Right atrium auricular region (tissue), 2 donors: ENCODE measurements at regions not wholly inside any gene's neighbourhood (a gene's known extent, or its start where the extent isn't known, plus 50 kb on each side); places are given as distances from the start of the nearest gene placed in this dataset.

Experiments used
- DNase-seq: peaks from one replicate; pipeline ENCODE4 v3.0.0-alpha.2; 2019; ENCODE audit warnings: low spot score
- H3K27ac ChIP-seq, 2 donors: fragments of 200-600 bp; sonication (generic); 1 replicate in 1 of 2; 2 replicates in 1 of 2; pipeline ENCODE4 v1.5.1; 2016 to 2019
- H3K27me3 ChIP-seq, 2 donors: fragments of 200-600 bp; sonication (generic); one replicate each; pipeline versions ENCODE4 v1.5.1 to v1.6.0; 2017 to 2019
- H3K36me3 ChIP-seq: fragments of 200-600 bp; sonication (generic); one replicate; pipeline ENCODE4 v1.5.1; 2016
- H3K4me1 ChIP-seq, 2 donors: fragments of 200-600 bp; sonication (generic); one replicate each; pipeline versions ENCODE4 v1.5.1 to v1.6.0; 2017 to 2019
- H3K4me3 ChIP-seq, 2 donors: fragments of 200-600 bp; sonication (generic); 1 replicate in 1 of 2; 2 replicates in 1 of 2; pipeline ENCODE4 v1.5.1; 2017 to 2019; ENCODE audit warnings: mild to moderate bottlenecking in 1 of 2, moderate library complexity in 1 of 2
- H3K9me3 ChIP-seq, 2 donors: fragments of 200-600 bp; sonication (generic); one replicate each; pipeline ENCODE4 v1.5.1; 2019
- TF ChIP-seq, protein P1 (sequence below), 2 donors: fragments of 200-600 bp; sonication (generic); IDR thresholded peaks; one replicate each; pipeline ENCODE4 v1.5.1; 2019; ENCODE audit warnings: antibody characterized with exemption in 2 of 2

DNA sequence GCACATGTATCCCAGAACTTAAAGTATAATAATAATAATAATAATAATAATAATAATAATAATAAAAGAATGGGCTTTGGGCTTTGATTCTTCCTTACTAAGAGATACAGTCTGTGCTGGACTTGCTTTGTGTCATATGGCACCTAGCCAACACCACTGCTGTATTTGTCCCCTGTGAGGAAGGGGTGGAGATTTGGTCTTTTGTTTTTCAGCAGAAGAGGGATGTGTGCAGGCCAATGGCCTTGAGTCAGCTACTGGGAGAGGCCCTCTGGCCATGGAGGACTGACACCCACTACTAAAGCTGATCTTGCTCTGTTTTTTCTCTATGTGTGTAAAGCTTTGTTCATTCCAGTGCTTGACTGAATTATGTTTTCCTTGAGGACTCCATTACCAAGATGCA, 573.0 kb upstream of the PCDH15 start:
- Histone ChIP-seq H3K4me1 (no peaks in the 10 kb centered on the region), H3K36me3 (no peaks in the 10 kb centered on the region), H3K4me3 (no peak overlapping the region), H3K9me3 (no peaks in the 10 kb centered on the region), H3K27ac (no peak overlapping the region), H3K27me3 (no peaks in the 10 kb centered on the region)
- no peak for DNase-seq
- TF ChIP-seq, protein P1, sequence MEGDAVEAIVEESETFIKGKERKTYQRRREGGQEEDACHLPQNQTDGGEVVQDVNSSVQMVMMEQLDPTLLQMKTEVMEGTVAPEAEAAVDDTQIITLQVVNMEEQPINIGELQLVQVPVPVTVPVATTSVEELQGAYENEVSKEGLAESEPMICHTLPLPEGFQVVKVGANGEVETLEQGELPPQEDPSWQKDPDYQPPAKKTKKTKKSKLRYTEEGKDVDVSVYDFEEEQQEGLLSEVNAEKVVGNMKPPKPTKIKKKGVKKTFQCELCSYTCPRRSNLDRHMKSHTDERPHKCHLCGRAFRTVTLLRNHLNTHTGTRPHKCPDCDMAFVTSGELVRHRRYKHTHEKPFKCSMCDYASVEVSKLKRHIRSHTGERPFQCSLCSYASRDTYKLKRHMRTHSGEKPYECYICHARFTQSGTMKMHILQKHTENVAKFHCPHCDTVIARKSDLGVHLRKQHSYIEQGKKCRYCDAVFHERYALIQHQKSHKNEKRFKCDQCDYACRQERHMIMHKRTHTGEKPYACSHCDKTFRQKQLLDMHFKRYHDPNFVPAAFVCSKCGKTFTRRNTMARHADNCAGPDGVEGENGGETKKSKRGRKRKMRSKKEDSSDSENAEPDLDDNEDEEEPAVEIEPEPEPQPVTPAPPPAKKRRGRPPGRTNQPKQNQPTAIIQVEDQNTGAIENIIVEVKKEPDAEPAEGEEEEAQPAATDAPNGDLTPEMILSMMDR (IDR thresholded peaks at IDR 0.05), result no peak

DNA sequence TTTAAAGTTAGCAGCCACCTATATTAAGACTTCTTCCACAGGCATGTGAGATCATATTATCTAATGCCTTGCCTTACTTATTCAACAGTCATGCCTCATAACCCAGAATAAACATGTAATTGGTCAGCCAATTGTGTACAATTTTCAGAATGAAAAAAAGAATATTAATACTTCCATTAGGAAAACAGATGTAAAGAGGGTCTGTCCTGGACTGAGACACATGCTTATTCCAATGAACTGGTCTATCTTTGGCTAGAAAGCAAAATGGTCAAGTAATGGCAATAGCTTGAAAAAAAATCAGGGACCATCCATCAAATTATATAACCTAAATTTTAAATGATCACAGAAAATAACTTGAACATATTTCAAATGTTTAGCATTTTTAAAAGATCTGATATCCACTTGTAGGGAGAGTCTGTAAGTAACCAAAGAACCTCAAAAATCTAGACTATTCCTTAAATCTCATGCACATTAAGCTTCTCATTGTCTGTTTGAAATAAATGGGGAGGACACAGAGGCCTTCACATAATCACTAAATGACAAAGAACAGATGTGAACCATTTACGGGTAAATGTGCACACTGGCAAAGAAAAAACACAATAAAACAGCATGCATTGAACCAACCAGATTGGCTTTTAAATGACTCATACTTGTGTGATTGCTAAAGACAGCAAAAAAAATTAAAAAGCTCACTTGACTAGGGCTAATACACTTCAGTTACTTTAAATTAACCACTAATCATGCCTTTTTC, 568.8 kb upstream of the PCDH15 start:
- no peaks in the 10 kb centered on the region for H3K36me3 ChIP-seq
- TF ChIP-seq, protein P1 (IDR thresholded peaks at IDR 0.05), result no peak
- H3K27me3 ChIP-seq, result no peaks in the 10 kb centered on the region
- DNase-seq, result no peak
- H3K9me3 ChIP-seq, result no peaks in the 10 kb centered on the region
- H3K27ac ChIP-seq, result no peak overlapping the region
- H3K4me3 ChIP-seq, result no peak overlapping the region
- H3K4me1 ChIP-seq, result no peaks in the 10 kb centered on the region

DNA sequence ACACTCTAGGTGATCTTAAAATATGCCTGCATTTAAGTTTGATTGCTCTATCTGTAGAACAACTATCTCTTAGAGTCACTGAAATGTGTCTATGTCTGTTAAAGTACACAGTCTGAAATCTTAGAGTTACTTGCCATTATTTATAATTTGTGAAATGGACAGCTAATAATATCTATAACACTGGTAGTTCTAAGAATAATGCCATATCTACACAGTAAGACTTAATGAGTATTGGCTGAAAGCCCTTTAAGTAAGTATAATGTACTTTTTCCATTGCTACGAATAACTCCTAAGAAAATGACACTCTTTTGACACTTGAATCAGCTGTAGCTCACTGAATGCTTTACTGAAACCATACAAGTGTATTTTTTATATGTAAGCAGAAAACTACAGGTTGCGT, 567.4 kb upstream of the PCDH15 start:
- Histone ChIP-seq H3K36me3 (no peaks in the 10 kb centered on the region), H3K27ac (no peak overlapping the region), H3K27me3 (no peaks in the 10 kb centered on the region), H3K4me3 (no peak overlapping the region), H3K9me3 (no peaks in the 10 kb centered on the region), H3K4me1 (no peaks in the 10 kb centered on the region)
- DNase-seq, result no peak
- TF ChIP-seq, protein P1 (IDR thresholded peaks at IDR 0.05), result no peak

DNA sequence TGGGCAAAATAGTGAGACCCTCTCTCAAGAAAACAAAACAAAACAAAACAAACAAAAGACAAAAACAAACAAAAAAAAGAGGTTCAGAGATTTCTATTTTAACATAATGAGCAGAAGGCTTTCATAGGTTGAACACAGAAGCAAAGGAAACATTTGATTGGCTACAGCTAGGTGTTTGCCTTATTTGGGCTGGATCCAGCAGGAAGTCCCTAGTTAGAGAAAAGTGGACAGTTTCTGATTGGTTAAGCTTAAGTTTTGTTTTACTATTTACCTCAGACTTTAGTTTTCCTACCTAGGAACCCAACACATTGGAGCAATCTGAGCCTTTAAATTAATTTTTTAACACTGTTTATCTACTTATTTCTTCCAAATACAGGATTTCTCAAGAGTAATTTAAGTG, 566.5 kb upstream of the PCDH15 start:
- TF ChIP-seq, protein P1 (IDR thresholded peaks at IDR 0.05), result no peak
- Histone ChIP-seq H3K4me3 (no peak overlapping the region), H3K27ac (no peak overlapping the region), H3K36me3 (no peaks in the 10 kb centered on the region), H3K4me1 (no peaks in the 10 kb centered on the region), H3K27me3 (no peaks in the 10 kb centered on the region), H3K9me3 (no peaks in the 10 kb centered on the region)
- DNase-seq, result no peak

DNA sequence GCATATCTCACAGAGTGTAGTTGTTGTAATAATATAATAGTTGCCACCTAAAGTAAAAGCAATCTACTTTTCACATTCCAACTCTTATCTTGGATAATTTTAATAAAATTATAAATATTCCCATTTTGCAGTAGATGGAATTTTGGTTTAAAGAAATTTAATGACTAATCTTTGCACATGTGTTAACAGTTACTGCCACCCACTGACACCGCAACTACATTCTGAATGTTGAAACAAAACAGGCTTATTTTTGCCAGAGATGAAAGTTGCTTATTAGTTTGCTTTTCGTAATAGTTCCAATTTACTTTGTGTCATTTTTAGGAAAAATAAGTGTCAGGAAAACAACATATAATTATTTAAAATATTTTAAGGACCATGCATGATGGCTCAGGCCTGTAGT, 557.5 kb upstream of the PCDH15 start:
- no peak overlapping the region for H3K27ac ChIP-seq
- no peaks in the 10 kb centered on the region for H3K9me3 ChIP-seq
- H3K4me1 ChIP-seq, result no peaks in the 10 kb centered on the region
- no peak overlapping the region for H3K4me3 ChIP-seq
- DNase-seq, result no peak
- no peaks in the 10 kb centered on the region for H3K27me3 ChIP-seq
- TF ChIP-seq, protein P1 (IDR thresholded peaks at IDR 0.05), result no peak
- H3K36me3 ChIP-seq, result no peaks in the 10 kb centered on the region

DNA sequence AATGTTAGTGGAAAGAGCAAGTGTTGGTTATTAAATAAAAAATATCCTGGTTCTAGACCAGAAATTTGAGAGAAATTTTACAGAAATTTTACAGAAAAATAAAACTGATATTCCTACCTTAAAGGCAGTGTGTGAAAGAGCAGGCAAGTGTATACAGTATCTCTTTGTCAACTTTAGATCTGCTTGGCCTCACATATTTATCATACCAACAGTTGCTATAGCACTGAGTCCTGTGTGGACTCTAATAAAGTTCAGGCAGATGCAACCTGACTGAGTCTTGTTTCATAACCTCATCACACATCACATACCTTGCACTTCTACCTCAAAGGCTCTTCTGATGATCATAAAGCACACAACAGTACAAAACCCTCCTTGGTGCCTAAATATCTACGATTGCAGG, 552.4 kb upstream of the PCDH15 start:
- no peaks in the 10 kb centered on the region for H3K27me3 ChIP-seq
- H3K36me3 ChIP-seq, result no peaks in the 10 kb centered on the region
- no peak for DNase-seq
- no peak overlapping the region for H3K4me3 ChIP-seq
- no peak overlapping the region for H3K27ac ChIP-seq
- H3K9me3 ChIP-seq, result no peaks in the 10 kb centered on the region
- no peaks in the 10 kb centered on the region for H3K4me1 ChIP-seq
- TF ChIP-seq, protein P1 (IDR thresholded peaks at IDR 0.05), result no peak
